IMR-90 (cell line): ENCODE measurements at regions not wholly inside any gene's neighbourhood (a gene's known extent, or its start where the extent isn't known, plus 50 kb on each side); places are given as distances from the start of the nearest gene placed in this dataset.

ENCODE experiments used
- ATAC-seq: fragments of 200-7000 bp; cut with Tn5 transposase; 2 replicates; pipeline ENCODE4 v1.9.1; 2020; ENCODE audit warnings: low read depth, mild to moderate bottlenecking, moderate library complexity
- BruUV-seq: library from RNA; stranded (reverse); fragments of 400-500 nt; replicated peaks from 2 replicates; lab custom pipeline; 2021; lab: Mats Ljungman, UMichigan
- CTCF ChIA-PET: fragments of 300-600 bp; formaldehyde crosslinking; extraction: SDS; loops from one replicate; lab custom pipeline; 2021; ENCODE audit warnings: antibody characterized with exemption; lab: Yijun Ruan, JAX
- POLR2A ChIA-PET: fragments of 300-600 bp; sonication (Branson Sonifier 250); formaldehyde crosslinking; loops from one replicate; lab custom pipeline; 2022; ENCODE audit warnings: antibody characterized with exemption; ENCODE audit not compliant: unreplicated experiment; lab: Charles Lee
- DNase-seq: peaks from one replicate; pipeline ENCODE4 v3.0.0; 2013
- H2AFZ ChIP-seq: replicated peaks from 2 replicates; pipeline ENCODE3; 2013; ENCODE audit warnings: low read length, mild to moderate bottlenecking; ENCODE audit not compliant: poor library complexity
- H2AK5ac ChIP-seq: 2 replicates; pipeline ENCODE4 v1.6.1; 2013; ENCODE audit warnings: low read depth, low read length, inconsistent platforms
- H2AK9ac ChIP-seq: replicated peaks from 2 replicates; pipeline ENCODE3; 2013; ENCODE audit warnings: mild to moderate bottlenecking, low read depth, low read length, moderate library complexity; ENCODE audit not compliant: poor library complexity
- H2BK120ac ChIP-seq: 2 replicates; pipeline ENCODE4 v1.6.1; 2013; ENCODE audit warnings: low read depth, low read length, inconsistent platforms
- H2BK15ac ChIP-seq: 3 replicates; pipeline ENCODE4 v1.6.1; 2013; ENCODE audit warnings: low read depth, low read length, inconsistent platforms
- H2BK20ac ChIP-seq: 2 replicates; pipeline ENCODE4 v1.6.1; 2013; ENCODE audit warnings: low read depth, mild to moderate bottlenecking, inconsistent platforms, low read length, moderate library complexity
- H2BK5ac ChIP-seq: 2 replicates; pipeline ENCODE4 v1.6.1; 2013; ENCODE audit warnings: mild to moderate bottlenecking, low read depth, low read length, inconsistent platforms; ENCODE audit not compliant: poor library complexity, severe bottlenecking
- H3K14ac ChIP-seq: replicated peaks from 2 replicates; pipeline ENCODE4 v1.6.1; 2013; ENCODE audit warnings: low read depth, low read length, inconsistent platforms
- H3K18ac ChIP-seq: 2 replicates; pipeline ENCODE4 v1.6.1; 2013; ENCODE audit warnings: low read depth, low read length, control low read depth
- H3K23ac ChIP-seq: 2 replicates; pipeline ENCODE4 v1.6.1; 2013; ENCODE audit warnings: low read depth, low read length, inconsistent platforms
- H3K27ac ChIP-seq: 2 replicates; pipeline ENCODE4 v1.5.1; 2013; ENCODE audit warnings: mild to moderate bottlenecking, control low read depth, low read length; ENCODE audit not compliant: insufficient read depth
- H3K27me3 ChIP-seq: 2 replicates; pipeline ENCODE4 v1.6.1; 2013; ENCODE audit warnings: low read length; ENCODE audit not compliant: control insufficient read depth, insufficient read depth
- H3K36me3 ChIP-seq: 2 replicates; pipeline ENCODE4 v1.6.1; 2013; ENCODE audit warnings: low read length, mixed read lengths; ENCODE audit not compliant: control insufficient read depth, insufficient read depth
- H3K4ac ChIP-seq: 2 replicates; pipeline ENCODE4 v1.6.1; 2013; ENCODE audit warnings: low read depth, low read length, inconsistent platforms
- H3K4me1 ChIP-seq: 2 replicates; pipeline ENCODE4 v1.6.1; 2013; ENCODE audit warnings: low read length, mixed read lengths; ENCODE audit not compliant: control insufficient read depth, insufficient read depth
- H3K4me2 ChIP-seq: 2 replicates; pipeline ENCODE4 v1.6.1; 2013; ENCODE audit warnings: low read depth, mild to moderate bottlenecking, control low read depth, low read length, moderate library complexity
- H3K4me3 ChIP-seq: 2 replicates; pipeline ENCODE4 v1.5.1; 2013; ENCODE audit warnings: low read depth, mild to moderate bottlenecking, control low read depth, low read length, moderate library complexity; ENCODE audit not compliant: insufficient read depth
- H3K56ac ChIP-seq: 2 replicates; pipeline ENCODE4 v1.6.1; 2013; ENCODE audit warnings: low read length, inconsistent platforms; ENCODE audit not compliant: insufficient read depth; ENCODE audit errors: extremely low read depth
- H3K79me1 ChIP-seq, 2 experiments: 2 replicates each; pipeline ENCODE4 v1.6.1; 2013; ENCODE audit warnings: low read length in 2 of 2, inconsistent platforms in 1 of 2, low read depth in 1 of 2
- H3K9ac ChIP-seq: 2 replicates; pipeline ENCODE4 v1.6.1; 2013; ENCODE audit warnings: low read depth, low read length, control low read depth
- H3K9me1 ChIP-seq: 2 replicates; pipeline ENCODE4 v1.6.1; 2013; ENCODE audit warnings: low read length, inconsistent platforms; ENCODE audit not compliant: insufficient read depth
- H3K9me3 ChIP-seq: 2 replicates; pipeline ENCODE4 v1.6.1; 2013; ENCODE audit warnings: low read length; ENCODE audit not compliant: control insufficient read depth, insufficient read depth
- H4K20me1 ChIP-seq: 2 replicates; pipeline ENCODE4 v1.6.1; 2013; ENCODE audit warnings: low read length, inconsistent platforms; ENCODE audit not compliant: insufficient read depth
- H4K5ac ChIP-seq: 2 replicates; pipeline ENCODE4 v1.6.1; 2013; ENCODE audit warnings: mild to moderate bottlenecking, low read depth, low read length, control low read depth
- H4K8ac ChIP-seq, 2 experiments: 2 replicates each; pipeline ENCODE4 v1.6.1; 2013; ENCODE audit warnings: low read depth in 2 of 2, low read length in 2 of 2, control low read depth in 1 of 2, inconsistent platforms in 1 of 2
- H4K91ac ChIP-seq: 2 replicates; pipeline ENCODE4 v1.6.1; 2013; ENCODE audit warnings: low read depth, low read length, inconsistent platforms; ENCODE audit not compliant: insufficient read depth
- BHLHE40 ChIP-seq: fragments of 150-350 bp; IDR thresholded peaks from 2 replicates; pipeline ENCODE4 v1.6.1; 2016; ENCODE audit warnings: mild to moderate bottlenecking, low read depth, low read length
- CEBPB ChIP-seq: IDR thresholded peaks from 2 replicates; pipeline ENCODE4 v1.6.1; 2012; ENCODE audit warnings: low read depth, low read length, improper control_type of control experiment
- CHD1 ChIP-seq: IDR thresholded peaks from 2 replicates; pipeline ENCODE4 v1.6.1; 2012; ENCODE audit warnings: low read depth, low read length, improper control_type of control experiment
- FOS ChIP-seq: fragments of 150-350 bp; IDR thresholded peaks from 2 replicates; pipeline ENCODE4 v1.6.1; 2016; ENCODE audit warnings: low read depth, low read length
- MAFK ChIP-seq: IDR thresholded peaks from 2 replicates; pipeline ENCODE4 v1.6.1; 2012; ENCODE audit warnings: low read depth, low read length, improper control_type of control experiment
- MAZ ChIP-seq: IDR thresholded peaks from 2 replicates; pipeline ENCODE4 v1.6.1; 2012; ENCODE audit warnings: low read depth, mild to moderate bottlenecking, low read length, improper control_type of control experiment, moderate library complexity, borderline replicate concordance
- MXI1 ChIP-seq: IDR thresholded peaks from 2 replicates; pipeline ENCODE4 v1.6.1; 2012; ENCODE audit warnings: low read depth, mild to moderate bottlenecking, low read length, moderate library complexity, borderline replicate concordance
- NFE2L2 ChIP-seq: fragments of 150-350 bp; IDR thresholded peaks from 2 replicates; pipeline ENCODE4 v1.6.1; 2016; ENCODE audit warnings: low read depth, mild to moderate bottlenecking, low read length
- POLR2A ChIP-seq: IDR thresholded peaks from 2 replicates; pipeline ENCODE4 v1.6.1; 2012; ENCODE audit warnings: mild to moderate bottlenecking, low read depth, low read length
- RAD21 ChIP-seq: IDR thresholded peaks from 2 replicates; pipeline ENCODE4 v1.6.1; 2012; ENCODE audit warnings: low read length, improper control_type of control experiment
- RCOR1 ChIP-seq: IDR thresholded peaks from 2 replicates; pipeline ENCODE4 v1.6.1; 2012; ENCODE audit warnings: mild to moderate bottlenecking, low read length, improper control_type of control experiment; ENCODE audit not compliant: insufficient replicate concordance
- RFX5 ChIP-seq: IDR thresholded peaks from 2 replicates; pipeline ENCODE4 v1.8.0; 2012; ENCODE audit warnings: low read depth, mild to moderate bottlenecking, low read length, moderate library complexity
- SMC3 ChIP-seq: fragments of 150-350 bp; IDR thresholded peaks from 2 replicates; pipeline ENCODE4 v1.6.1; 2016; ENCODE audit warnings: low read depth, mild to moderate bottlenecking, antibody characterized with exemption, low read length, moderate library complexity
- WGBS, 2 experiments: methylation state at CpG; one replicate each; pipeline versions ENCODE4 v1.1.5 to v1.1.7; 2013; ENCODE audit warnings: missing lambda C conversion rate in 2 of 2; ENCODE audit not compliant: insufficient read length in 1 of 2; ENCODE audit errors: extremely low coverage in 2 of 2; 5-methylcytosine and 5-hydroxymethylcytosine counted together
- dilution Hi-C: fragments of 300-500 bp; cut with HindIII; formaldehyde crosslinking; loops from one replicate; pipeline ENCODE4 v1.14.3; 2018; ENCODE audit warnings: low sequenced_read_pairs; ENCODE audit not compliant: unreplicated experiment
- in situ Hi-C: fragments of 300-500 bp; cut with MboI; formaldehyde crosslinking; loops from 3 replicates; pipeline ENCODE4 v1.14.3; 2019; ENCODE audit warnings: low sequenced_read_pairs, inconsistent platforms, mixed read lengths
- intact Hi-C: fragments of 100-400 bp; cut with micrococcal nuclease; formaldehyde crosslinking; loops from 2 replicates; pipeline ENCODE4 v1.10.0; 2022
- TF ChIP-seq, protein P1 (sequence below): fragments of 150-350 bp; IDR thresholded peaks from 2 replicates; pipeline ENCODE4 v1.6.1; 2016; ENCODE audit warnings: low read depth, mild to moderate bottlenecking, low read length, moderate library complexity, borderline replicate concordance
- TF ChIP-seq, protein P2 (sequence below): fragments of 150-350 bp; IDR thresholded peaks from 2 replicates; pipeline ENCODE4 v1.6.1; 2017; ENCODE audit warnings: mild to moderate bottlenecking, antibody characterized with exemption, low read length, low read depth
- TF ChIP-seq, protein P3 (sequence below): conservative IDR thresholded peaks from 2 replicates; pipeline ENCODE4 v1.5.1; 2012; ENCODE audit warnings: mild to moderate bottlenecking, low read depth, low read length, improper control_type of control experiment

DNA sequence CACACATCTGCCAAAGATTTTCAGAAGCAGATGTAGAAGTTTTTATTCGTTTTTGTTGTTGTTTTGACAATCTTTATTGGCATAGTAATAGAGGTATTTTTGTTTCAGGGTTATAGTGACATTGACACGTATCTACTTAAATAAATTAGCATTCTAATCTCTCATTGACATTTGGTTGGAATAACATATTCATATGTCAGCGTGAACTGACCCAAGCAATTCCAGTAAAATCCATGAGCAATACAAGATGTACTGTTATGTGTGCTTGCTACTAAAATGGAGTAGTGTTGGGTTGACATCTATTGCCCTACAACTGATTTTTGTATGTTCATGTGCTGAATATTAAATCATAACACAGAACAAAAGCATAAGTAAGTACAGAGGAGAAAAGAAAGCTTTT lies 284.4 kb upstream of the SMC2 start:
- no peaks in the 10 kb centered on the region for H3K27me3 ChIP-seq
- POLR2A ChIA-PET = no interaction called here
- H3K79me1 ChIP-seq = no peaks in the 10 kb centered on the region
- no TSS peak for BruUV-seq
- H2BK20ac ChIP-seq = no peak overlapping the region
- DNase-seq (no peak), ATAC-seq (no peak)
- H4K5ac ChIP-seq = no peak overlapping the region
- H2BK120ac ChIP-seq = no peak overlapping the region
- no peak overlapping the region for H3K23ac ChIP-seq
- no peaks in the 10 kb centered on the region for H3K4me1 ChIP-seq
- intact Hi-C loops (no loop called here), in situ Hi-C loops (no loop called here), dilution Hi-C loops (no loop called here)
- no peak overlapping the region for H3K14ac ChIP-seq
- no peak overlapping the region for H3K4me3 ChIP-seq
- H3K9me3 ChIP-seq = peaks cover 2% of the 10 kb centered on the region; the same call in 1 of the 2 replicates
- H4K20me1 ChIP-seq = no peaks in the 10 kb centered on the region
- TF ChIP-seq MAZ (no peak), SMC3 (no peak), CHD1 (no peak), CEBPB (no peak), RAD21 (no peak), RCOR1 (no peak), FOS (no peak), MAFK (no peak), NFE2L2 (no peak), BHLHE40 (no peak), POLR2A (no peak), MXI1 (no peak), RFX5 (no peak)
- TF ChIP-seq, protein P1, sequence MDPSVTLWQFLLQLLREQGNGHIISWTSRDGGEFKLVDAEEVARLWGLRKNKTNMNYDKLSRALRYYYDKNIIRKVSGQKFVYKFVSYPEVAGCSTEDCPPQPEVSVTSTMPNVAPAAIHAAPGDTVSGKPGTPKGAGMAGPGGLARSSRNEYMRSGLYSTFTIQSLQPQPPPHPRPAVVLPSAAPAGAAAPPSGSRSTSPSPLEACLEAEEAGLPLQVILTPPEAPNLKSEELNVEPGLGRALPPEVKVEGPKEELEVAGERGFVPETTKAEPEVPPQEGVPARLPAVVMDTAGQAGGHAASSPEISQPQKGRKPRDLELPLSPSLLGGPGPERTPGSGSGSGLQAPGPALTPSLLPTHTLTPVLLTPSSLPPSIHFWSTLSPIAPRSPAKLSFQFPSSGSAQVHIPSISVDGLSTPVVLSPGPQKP = no peak
- TF ChIP-seq, protein P2, sequence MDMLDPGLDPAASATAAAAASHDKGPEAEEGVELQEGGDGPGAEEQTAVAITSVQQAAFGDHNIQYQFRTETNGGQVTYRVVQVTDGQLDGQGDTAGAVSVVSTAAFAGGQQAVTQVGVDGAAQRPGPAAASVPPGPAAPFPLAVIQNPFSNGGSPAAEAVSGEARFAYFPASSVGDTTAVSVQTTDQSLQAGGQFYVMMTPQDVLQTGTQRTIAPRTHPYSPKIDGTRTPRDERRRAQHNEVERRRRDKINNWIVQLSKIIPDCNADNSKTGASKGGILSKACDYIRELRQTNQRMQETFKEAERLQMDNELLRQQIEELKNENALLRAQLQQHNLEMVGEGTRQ = no peak
- TF ChIP-seq, protein P3, sequence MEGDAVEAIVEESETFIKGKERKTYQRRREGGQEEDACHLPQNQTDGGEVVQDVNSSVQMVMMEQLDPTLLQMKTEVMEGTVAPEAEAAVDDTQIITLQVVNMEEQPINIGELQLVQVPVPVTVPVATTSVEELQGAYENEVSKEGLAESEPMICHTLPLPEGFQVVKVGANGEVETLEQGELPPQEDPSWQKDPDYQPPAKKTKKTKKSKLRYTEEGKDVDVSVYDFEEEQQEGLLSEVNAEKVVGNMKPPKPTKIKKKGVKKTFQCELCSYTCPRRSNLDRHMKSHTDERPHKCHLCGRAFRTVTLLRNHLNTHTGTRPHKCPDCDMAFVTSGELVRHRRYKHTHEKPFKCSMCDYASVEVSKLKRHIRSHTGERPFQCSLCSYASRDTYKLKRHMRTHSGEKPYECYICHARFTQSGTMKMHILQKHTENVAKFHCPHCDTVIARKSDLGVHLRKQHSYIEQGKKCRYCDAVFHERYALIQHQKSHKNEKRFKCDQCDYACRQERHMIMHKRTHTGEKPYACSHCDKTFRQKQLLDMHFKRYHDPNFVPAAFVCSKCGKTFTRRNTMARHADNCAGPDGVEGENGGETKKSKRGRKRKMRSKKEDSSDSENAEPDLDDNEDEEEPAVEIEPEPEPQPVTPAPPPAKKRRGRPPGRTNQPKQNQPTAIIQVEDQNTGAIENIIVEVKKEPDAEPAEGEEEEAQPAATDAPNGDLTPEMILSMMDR = no peak
- no peak overlapping the region for H3K27ac ChIP-seq
- H3K9ac ChIP-seq = no peak overlapping the region
- no peaks in the 10 kb centered on the region for H3K9me1 ChIP-seq
- H3K36me3 ChIP-seq = no peaks in the 10 kb centered on the region
- no peak overlapping the region for H2AK5ac ChIP-seq
- H3K4ac ChIP-seq = no peak overlapping the region
- H2BK5ac ChIP-seq = no peak overlapping the region
- no peak overlapping the region for H3K56ac ChIP-seq
- no peak overlapping the region for H2AK9ac ChIP-seq
- no peak overlapping the region for H2AFZ ChIP-seq
- H4K91ac ChIP-seq = no peak overlapping the region
- no peak overlapping the region for H2BK15ac ChIP-seq
- CTCF ChIA-PET = no interaction called here
- no peak overlapping the region for H3K18ac ChIP-seq
- no peak overlapping the region for H4K8ac ChIP-seq
- H3K4me2 ChIP-seq = no peak overlapping the region
- no CpG with 5 or more reads among the region's 3 CpGs for WGBS, 2 experiments
